Activated CD4-positive, alpha-beta T cell treated with anti-CD3 and anti-CD28 coated beads, Interleukin-2, amount 10 ng/mL, durations not matched to agents 7 days and 5 days (primary cell): ENCODE measurements at regions not wholly inside any gene's neighbourhood (a gene's known extent, or its start where the extent isn't known, plus 50 kb on each side); places are given as distances from the start of the nearest gene placed in this dataset.

Experiments
- CTCF ChIA-PET: fragments of 350-600 bp; sonication (Branson Sonifier 250); formaldehyde crosslinking; loops from one replicate; lab custom pipeline; 2021; ENCODE audit warnings: antibody characterized with exemption; lab: Charles Lee
- POLR2A ChIA-PET: fragments of 350-600 bp; sonication (Branson Sonifier 250); formaldehyde crosslinking; loops from one replicate; lab custom pipeline; 2021; ENCODE audit warnings: antibody characterized with exemption; lab: Charles Lee
- DNase-seq: peaks from one replicate; pipeline ENCODE4 v3.0.0-alpha.2; 2020
- H3K27ac Mint-ChIP-seq: one replicate; pipeline ENCODE4 v1.8.0; 2021; ENCODE audit warnings: mild to moderate bottlenecking, moderate library complexity, mixed read lengths
- H3K27me3 Mint-ChIP-seq: one replicate; pipeline ENCODE4 v1.8.0; 2021; ENCODE audit warnings: mixed read lengths
- H3K36me3 Mint-ChIP-seq: one replicate; pipeline ENCODE4 v1.8.0; 2021; ENCODE audit warnings: low read depth, mixed read lengths
- H3K4me1 Mint-ChIP-seq: one replicate; pipeline ENCODE4 v1.8.0; 2021; ENCODE audit warnings: mixed read lengths
- H3K4me3 Mint-ChIP-seq: one replicate; pipeline ENCODE4 v1.8.0; 2021; ENCODE audit warnings: mild to moderate bottlenecking, moderate library complexity, mixed read lengths
- H3K9me3 Mint-ChIP-seq: one replicate; pipeline ENCODE4 v1.8.0; 2021; ENCODE audit warnings: mixed read lengths

DNA sequence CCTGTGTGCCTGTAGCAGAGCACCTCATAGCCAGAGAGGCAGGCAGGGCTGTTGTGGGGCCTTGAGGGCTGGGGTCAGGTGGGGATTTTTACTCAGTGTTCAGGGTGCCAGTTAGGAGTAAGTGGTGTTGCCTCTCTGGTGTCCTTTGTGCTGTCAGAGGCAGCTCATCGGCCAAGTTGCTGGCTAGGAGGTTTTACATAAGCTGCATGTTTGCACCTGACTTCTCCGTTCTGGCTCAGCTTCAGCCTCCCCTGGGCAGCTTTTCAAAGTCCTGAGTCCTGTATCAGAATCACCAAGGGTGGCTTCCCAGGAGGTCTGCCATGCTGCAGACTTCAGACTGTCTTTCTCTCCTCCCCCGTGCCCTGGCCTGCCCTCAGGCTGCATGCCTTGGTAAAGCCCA is 242.6 kb upstream of the TPM1 start:
- POLR2A ChIA-PET, result no interaction called here
- CTCF ChIA-PET, result interaction anchor here (0.9 kb wide), 1 partner anchor 10 kb away, joined by 3 read pairs; no protein-coding TSS in a partner anchor

DNA sequence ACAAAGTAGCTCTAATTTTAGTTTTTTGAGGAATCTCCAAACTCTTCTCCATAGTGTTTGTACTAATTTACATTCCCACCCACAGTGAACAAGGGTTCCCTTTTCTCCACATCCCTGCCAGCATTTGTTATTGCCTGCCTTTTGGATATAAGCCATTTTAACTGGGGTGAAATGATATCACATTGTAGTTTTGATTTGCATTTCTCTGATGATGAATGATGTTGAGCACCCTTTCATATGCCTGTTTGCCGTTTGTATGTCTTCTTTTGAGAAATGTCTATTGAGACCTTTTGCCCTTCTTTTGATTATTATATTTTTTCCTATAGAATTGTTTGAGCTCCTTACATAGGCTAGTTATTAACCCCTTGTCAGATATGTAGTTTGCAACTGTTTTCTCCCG is 239.9 kb upstream of the TPM1 start:
- Mint-ChIP-seq H3K9me3 (no peaks in the 10 kb centered on the region), H3K4me1 (no peaks in the 10 kb centered on the region)
- CTCF ChIA-PET, result no interaction called here

More for the DNA sequence above, 242.6 kb upstream of the TPM1 start:
- Mint-ChIP-seq H3K36me3 (no peaks in the 10 kb centered on the region), H3K27ac (no peak overlapping the region), H3K27me3 (peaks cover 13% of the 10 kb centered on the region), H3K4me1 (no peaks in the 10 kb centered on the region), H3K9me3 (no peaks in the 10 kb centered on the region), H3K4me3 (no peak overlapping the region)
- no peak for DNase-seq

DNA sequence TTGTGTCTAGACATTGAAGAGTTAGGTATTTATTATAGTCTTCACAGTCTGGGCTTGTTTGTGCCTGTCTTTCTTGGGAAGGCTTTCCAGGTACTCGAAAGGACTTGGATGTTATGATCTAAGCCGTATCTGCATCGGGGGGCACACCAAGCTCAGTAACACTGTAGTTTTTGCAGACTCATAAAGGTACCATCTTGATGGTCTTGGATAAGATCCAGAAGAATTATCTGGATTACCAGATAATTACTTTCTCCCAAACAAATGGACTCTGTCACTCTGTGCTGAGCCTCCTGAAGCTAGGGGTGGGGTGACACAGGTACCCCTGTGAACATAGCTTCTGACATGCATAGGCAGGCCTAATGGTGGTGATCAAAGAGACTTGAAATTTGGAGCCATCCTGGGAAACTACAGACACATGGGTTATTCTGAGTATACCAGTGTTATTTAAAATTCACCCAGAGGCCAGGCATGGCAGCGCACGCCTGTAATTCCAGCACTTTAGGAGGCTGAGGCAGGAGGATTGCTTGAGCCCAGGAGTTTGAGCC is 238.6 kb upstream of the TPM1 start:
- Mint-ChIP-seq H3K27ac (no peak overlapping the region), H3K36me3 (no peaks in the 10 kb centered on the region), H3K27me3 (peaks cover 13% of the 10 kb centered on the region), H3K4me1 (no peaks in the 10 kb centered on the region), H3K9me3 (no peaks in the 10 kb centered on the region), H3K4me3 (no peak overlapping the region)
- POLR2A ChIA-PET, result no interaction called here
- CTCF ChIA-PET, result no interaction called here
- no peak for DNase-seq

More for the DNA sequence above, 239.9 kb upstream of the TPM1 start:
- DNase-seq, result no peak
- POLR2A ChIA-PET, result no interaction called here
- H3K27me3 Mint-ChIP-seq, result peaks cover 13% of the 10 kb centered on the region
- H3K4me3 Mint-ChIP-seq, result no peak overlapping the region
- H3K36me3 Mint-ChIP-seq, result no peaks in the 10 kb centered on the region
- H3K27ac Mint-ChIP-seq, result no peak overlapping the region

DNA sequence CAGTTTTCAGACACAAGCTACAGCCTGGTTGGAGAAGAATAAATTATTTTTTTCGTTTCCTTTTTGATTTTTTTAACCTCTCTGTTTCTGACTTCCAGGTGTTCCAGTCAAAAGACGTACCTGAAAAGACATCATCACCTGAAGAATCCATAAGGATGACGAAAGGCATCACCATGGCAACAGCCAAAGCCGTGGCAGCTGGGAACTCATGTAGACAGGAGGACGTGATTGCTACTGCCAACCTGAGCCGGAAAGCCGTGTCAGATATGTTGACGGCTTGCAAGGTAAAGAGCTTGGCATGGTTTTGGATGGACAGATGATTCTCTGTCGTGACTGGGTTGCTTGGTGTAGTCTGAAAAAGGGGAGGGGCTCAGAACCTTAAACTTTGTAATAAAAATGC is 237.0 kb upstream of the TPM1 start:
- no peaks in the 10 kb centered on the region for H3K9me3 Mint-ChIP-seq
- DNase-seq, result no peak
- H3K4me3 Mint-ChIP-seq, result no peak overlapping the region
- H3K4me1 Mint-ChIP-seq, result no peaks in the 10 kb centered on the region
- H3K27ac Mint-ChIP-seq, result no peak overlapping the region
- H3K27me3 Mint-ChIP-seq, result peaks cover 13% of the 10 kb centered on the region
- POLR2A ChIA-PET, result no interaction called here
- CTCF ChIA-PET, result interaction anchor here (0.9 kb wide), 1 partner anchor 102 kb away, joined by 3 read pairs; no protein-coding TSS in a partner anchor
- H3K36me3 Mint-ChIP-seq, result no peaks in the 10 kb centered on the region

DNA sequence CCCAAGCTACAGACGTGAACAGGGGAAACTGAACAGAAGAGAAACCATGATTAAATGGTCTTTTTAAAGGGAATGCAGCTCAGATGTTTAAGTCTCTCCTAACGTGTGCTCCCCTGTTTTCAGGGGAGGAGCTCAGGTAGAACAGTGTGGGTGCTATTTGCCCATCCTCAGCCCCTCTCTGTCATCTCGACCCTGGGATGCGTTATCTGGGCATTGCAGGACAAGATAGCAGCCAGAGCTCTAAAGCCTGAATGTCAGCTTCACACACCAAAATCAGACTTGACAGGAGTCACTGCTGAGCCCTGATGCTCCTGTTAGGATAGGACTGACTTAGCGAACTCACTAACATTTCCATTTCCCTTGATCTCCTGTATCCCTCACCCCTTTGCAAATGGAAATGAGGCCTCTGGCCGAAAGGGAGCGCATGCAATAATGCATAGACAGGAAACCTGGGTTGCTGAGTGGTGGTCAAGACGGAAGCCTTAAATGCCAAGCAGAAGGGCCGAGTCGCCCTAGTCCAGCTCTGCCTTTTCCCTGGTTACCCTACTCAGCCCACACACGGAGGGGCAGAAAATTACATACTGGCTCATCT is 234.9 kb upstream of the TPM1 start:
- POLR2A ChIA-PET, result no interaction called here

DNA sequence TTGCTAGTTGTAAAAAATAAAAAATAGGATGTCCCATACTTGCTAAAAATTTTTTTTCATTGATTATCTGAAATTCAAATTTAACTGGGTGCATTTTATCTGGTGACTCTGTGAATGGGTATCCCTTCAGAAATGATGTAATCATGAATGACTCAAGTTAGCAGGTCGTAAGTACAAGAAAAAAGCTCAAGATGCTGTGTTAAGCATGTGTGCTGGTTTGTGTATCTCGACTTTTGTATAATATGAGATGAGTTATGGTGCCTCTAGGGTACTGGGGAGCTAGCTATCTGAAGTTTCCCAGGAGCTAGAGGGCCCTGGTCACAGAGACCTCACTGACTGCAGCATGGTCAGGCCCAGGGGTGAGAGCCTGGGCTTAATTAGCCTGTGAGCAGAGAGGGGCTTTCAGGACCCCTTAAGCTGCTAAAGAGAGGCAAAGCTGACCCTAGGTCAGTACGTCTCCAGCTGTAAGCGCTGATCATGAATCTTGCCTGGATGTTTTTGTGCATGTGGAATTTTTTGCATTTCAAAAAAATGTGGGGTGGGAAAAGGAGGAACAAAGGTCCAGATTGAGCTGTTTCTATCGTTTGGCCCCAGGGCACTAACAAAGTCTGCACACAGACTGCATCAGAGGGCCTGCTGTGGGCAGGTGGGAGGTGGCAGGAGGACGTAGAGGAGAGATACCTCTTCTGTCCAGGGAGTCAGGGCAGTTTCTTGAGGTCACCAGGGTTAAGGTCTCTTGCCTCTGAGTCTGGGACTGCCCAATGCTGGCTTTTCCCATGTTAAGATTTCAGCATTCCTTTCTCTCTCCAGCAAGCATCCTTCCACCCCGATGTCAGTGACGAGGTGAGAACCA is 233.2 kb upstream of the TPM1 start:
- H3K36me3 Mint-ChIP-seq, result no peaks in the 10 kb centered on the region

More for the DNA sequence above, 234.9 kb upstream of the TPM1 start:
- CTCF ChIA-PET, result no interaction called here
- no peak for DNase-seq
- peaks cover 8% of the 10 kb centered on the region for H3K27me3 Mint-ChIP-seq
- no peak overlapping the region for H3K27ac Mint-ChIP-seq
- H3K36me3 Mint-ChIP-seq, result no peaks in the 10 kb centered on the region
- no peaks in the 10 kb centered on the region for H3K9me3 Mint-ChIP-seq
- H3K4me1 Mint-ChIP-seq, result no peaks in the 10 kb centered on the region
- no peak overlapping the region for H3K4me3 Mint-ChIP-seq

DNA sequence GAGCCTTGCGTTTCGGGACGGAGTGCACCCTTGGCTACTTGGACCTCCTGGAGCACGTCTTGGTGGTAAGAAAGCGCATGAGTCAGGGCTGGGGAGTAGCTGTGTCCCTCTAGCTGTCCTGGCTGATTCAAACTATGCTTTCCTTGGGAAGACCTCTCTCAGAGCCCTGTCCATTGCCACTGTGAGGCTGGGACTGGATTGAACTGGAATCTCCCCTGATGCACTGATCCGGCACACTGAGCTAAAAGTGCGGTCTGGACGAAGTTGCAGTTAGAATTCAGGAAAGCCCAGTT is 232.6 kb upstream of the TPM1 start:
- Mint-ChIP-seq H3K27ac (no peak overlapping the region), H3K27me3 (no peaks in the 10 kb centered on the region), H3K4me1 (no peaks in the 10 kb centered on the region), H3K36me3 (no peaks in the 10 kb centered on the region), H3K4me3 (no peak overlapping the region), H3K9me3 (no peaks in the 10 kb centered on the region)
- POLR2A ChIA-PET, result no interaction called here
- CTCF ChIA-PET, result interaction anchor here (1.6 kb wide), 1 partner anchor 10 kb away, joined by 3 read pairs; no protein-coding TSS in a partner anchor
- DNase-seq, result no peak

More for the DNA sequence above, 233.2 kb upstream of the TPM1 start:
- H3K27ac Mint-ChIP-seq, result no peak overlapping the region
- ChIA-PET POLR2A (no interaction called here), CTCF (interaction anchor here (1.6 kb wide), 1 partner anchor 10 kb away, joined by 3 read pairs; no protein-coding TSS in a partner anchor)
- no peak overlapping the region for H3K4me3 Mint-ChIP-seq
- no peaks in the 10 kb centered on the region for H3K4me1 Mint-ChIP-seq
- H3K9me3 Mint-ChIP-seq, result no peaks in the 10 kb centered on the region
- no peak for DNase-seq
- H3K27me3 Mint-ChIP-seq, result no peaks in the 10 kb centered on the region

DNA sequence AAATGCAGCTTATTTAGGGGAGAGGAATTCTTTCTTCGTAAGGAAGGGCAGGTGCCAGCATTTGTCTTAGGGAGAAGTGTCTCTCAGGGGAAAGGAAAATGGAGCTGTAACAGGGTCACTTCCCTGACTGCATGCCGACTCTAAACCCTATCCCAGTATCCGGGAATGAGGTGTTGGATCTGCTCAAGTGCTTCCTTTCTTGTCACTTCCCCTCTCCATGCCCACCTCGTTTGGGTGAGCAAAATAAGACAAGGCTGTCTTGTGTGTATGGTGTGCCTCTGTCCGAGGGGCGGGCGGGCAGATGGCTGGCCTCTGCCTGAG is 230.1 kb upstream of the TPM1 start:
- no peaks in the 10 kb centered on the region for H3K4me1 Mint-ChIP-seq
- no peaks in the 10 kb centered on the region for H3K36me3 Mint-ChIP-seq
- H3K9me3 Mint-ChIP-seq, result no peaks in the 10 kb centered on the region
- no peak overlapping the region for H3K4me3 Mint-ChIP-seq
- no peak for DNase-seq
- H3K27ac Mint-ChIP-seq, result no peak overlapping the region
- POLR2A ChIA-PET, result no interaction called here
- no peaks in the 10 kb centered on the region for H3K27me3 Mint-ChIP-seq
- CTCF ChIA-PET, result no interaction called here

DNA sequence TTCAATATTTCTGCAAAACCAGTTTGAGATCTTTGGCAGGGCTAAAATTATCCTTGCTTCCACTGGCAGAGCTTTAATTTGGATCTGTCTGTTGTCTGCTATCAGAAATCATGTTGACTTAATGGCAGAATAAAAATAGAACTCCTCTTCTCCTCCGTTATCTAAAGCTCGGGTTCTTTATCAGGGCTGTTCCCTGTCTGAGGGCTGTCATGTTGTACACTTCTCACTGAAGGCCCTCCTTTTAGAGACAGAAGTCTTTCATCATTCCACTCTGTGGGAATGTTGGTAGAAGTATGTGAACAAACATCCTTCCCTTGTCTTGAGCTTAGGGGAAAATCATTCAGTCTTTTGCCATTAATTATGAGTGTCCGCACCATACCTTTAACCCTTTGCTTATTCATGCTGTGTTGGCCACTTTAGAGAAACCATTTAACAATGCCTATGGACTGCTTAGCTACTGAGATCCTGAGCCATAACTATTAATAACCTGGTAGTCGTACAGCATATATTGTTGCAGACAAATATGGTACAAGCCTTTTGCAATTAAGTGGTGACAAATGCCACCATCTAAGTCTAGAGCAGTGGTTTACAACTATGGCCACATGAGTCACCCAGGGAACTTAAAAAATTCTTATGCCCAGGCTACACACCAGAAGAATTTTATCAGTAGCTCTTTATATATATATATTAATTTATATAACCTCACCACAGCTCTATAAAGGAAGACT is 226.0 kb upstream of the TPM1 start:
- Mint-ChIP-seq H3K4me3 (no peak overlapping the region), H3K9me3 (no peaks in the 10 kb centered on the region), H3K27ac (no peak overlapping the region), H3K27me3 (peaks cover 7% of the 10 kb centered on the region), H3K36me3 (no peaks in the 10 kb centered on the region), H3K4me1 (no peaks in the 10 kb centered on the region)
- no peak for DNase-seq
- ChIA-PET POLR2A (no interaction called here), CTCF (no interaction called here)

DNA sequence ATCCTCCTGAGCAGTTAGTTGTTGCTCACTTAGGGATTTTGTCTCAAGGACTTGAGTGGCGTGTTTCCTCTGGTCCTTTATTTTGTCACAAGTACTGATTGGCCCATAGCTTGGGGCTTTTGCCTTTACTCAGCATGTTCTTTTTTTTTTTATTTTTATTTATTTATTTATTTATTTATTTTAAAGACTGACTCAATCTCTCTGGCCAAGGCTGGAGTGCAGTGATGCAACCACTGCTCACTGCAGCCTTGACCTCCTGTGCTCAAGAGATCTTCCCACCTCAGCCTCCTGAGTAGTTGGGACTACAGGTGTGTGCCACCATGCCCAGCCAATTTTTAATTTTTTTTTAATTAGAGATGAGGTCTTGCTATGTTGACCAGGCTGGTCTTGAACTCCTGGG is 223.9 kb upstream of the TPM1 start:
- POLR2A ChIA-PET, result no interaction called here
- Mint-ChIP-seq H3K4me3 (no peak overlapping the region), H3K27ac (no peak overlapping the region), H3K4me1 (no peaks in the 10 kb centered on the region), H3K27me3 (peaks cover 7% of the 10 kb centered on the region), H3K36me3 (no peaks in the 10 kb centered on the region), H3K9me3 (no peaks in the 10 kb centered on the region)
- DNase-seq, result no peak
- CTCF ChIA-PET, result no interaction called here

DNA sequence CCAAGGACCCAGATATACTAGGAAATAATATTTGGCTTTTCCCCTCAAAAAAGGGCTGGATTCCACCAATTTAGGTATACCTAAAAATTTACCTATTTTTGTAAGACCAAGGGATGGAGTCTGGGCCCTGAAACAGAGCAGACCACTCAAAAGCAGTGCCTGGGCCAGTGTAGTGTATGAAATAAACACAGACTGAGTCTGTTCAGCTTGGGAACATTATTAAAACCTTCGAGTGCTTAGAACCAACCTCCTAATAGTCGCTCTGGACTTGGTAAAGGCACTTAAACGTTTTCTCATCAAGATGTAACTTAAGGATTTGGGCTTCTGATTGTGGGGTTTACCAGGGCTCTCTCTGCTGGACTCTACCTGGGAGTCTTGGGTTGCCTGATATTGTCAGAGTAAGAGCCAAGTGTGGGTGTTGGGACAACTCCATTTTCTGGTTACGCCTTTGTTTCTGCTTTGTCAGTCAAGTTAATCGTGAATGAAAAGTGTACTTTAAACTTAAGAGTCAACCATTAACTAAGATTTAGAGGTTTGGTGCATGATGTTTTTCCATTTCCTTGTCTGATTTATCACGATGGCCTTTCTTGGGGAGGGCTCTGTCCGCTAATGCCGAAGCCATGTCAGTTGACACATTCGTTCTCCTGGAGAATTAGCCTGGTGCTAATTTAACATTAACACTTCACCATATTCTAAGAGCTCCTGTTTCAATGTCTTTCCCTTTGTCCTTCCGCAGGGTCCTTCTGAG is 221.0 kb upstream of the TPM1 start:
- no peaks in the 10 kb centered on the region for H3K4me1 Mint-ChIP-seq
- no peaks in the 10 kb centered on the region for H3K36me3 Mint-ChIP-seq
- peaks cover 7% of the 10 kb centered on the region for H3K27me3 Mint-ChIP-seq
- H3K27ac Mint-ChIP-seq, result no peak overlapping the region
- DNase-seq, result no peak
- H3K4me3 Mint-ChIP-seq, result no peak overlapping the region
- ChIA-PET CTCF (no interaction called here), POLR2A (no interaction called here)
- H3K9me3 Mint-ChIP-seq, result no peaks in the 10 kb centered on the region

DNA sequence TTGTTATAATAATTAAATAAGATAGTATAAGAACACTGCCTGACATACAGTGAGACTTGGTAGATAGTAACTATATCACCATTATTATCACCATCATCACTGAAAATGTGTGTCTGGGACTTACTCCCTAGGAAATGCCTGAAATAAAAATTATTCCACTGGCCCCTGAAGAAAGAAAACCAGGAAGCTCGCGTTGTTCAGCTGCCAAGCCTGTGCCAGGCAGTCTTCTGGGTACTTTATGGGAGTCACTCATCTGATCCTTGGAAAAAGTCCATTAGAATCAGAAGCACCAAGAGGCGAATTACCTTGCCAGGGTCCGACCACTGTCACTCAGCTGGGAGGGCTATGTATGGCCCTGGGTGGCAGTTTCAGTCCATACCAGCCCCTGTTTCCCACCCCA is 220.3 kb upstream of the TPM1 start:
- Mint-ChIP-seq H3K27ac (no peak overlapping the region), H3K4me3 (no peak overlapping the region), H3K36me3 (no peaks in the 10 kb centered on the region), H3K27me3 (peaks cover 12% of the 10 kb centered on the region), H3K9me3 (no peaks in the 10 kb centered on the region), H3K4me1 (no peaks in the 10 kb centered on the region)
- no peak for DNase-seq
- POLR2A ChIA-PET, result no interaction called here
- CTCF ChIA-PET, result no interaction called here
